GM18517 (cell line): ENCODE measurements at regions not wholly inside any gene's neighbourhood (a gene's known extent, or its start where the extent isn't known, plus 50 kb on each side); places are given as distances from the start of the nearest gene placed in this dataset.

Source experiments
- ATAC-seq: cut with Tn5 transposase; IDR thresholded peaks from one replicate; pipeline ENCODE4 v1.9.1; 2021; ENCODE audit warnings: mild to moderate bottlenecking, moderate library complexity; ENCODE audit not compliant: unreplicated experiment

DNA sequence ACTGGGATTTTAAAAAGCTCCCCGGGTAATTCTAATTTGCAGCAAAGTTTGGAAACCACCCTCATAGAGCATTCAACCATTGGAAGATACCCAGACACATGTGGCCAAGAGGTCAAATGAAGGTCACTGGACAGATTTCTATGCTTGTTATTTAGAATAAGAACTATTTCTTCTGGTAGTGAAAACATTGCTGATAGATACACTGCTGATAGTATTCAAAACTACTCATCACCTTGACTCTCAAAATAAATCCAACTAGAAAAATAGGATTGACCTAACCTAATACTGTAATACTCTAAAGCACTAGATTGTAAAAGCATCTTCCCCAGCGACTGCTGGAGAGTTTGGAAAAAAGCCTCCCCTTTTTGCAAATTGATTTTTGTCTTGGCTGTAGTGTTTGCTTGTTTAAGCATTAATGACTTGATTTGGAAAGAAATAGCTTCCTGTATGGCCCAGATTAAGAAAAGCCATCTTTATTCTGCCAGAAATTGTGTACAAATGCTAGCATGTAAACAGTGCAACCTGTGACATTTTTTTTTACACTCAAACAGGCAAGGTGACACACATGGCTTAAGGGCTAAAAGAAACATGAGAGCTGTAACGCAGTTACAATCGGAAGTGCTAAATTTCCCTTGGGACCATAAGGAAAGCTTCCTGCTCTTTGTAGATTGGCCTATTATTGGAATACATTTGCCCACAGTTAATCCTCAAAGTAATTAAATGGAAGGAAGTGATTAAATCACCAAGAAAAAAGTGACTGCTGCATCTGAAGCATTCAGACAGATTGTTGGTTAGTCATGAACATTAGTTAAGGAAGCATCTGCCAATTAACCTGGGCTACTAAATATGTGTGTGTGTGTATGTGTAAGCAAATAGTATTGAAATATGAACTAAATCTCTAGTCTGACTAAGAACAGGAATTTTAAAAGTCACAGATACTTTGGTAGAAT, 356.5 kb upstream of the ATP2B1 start:
- no peak for ATAC-seq

DNA sequence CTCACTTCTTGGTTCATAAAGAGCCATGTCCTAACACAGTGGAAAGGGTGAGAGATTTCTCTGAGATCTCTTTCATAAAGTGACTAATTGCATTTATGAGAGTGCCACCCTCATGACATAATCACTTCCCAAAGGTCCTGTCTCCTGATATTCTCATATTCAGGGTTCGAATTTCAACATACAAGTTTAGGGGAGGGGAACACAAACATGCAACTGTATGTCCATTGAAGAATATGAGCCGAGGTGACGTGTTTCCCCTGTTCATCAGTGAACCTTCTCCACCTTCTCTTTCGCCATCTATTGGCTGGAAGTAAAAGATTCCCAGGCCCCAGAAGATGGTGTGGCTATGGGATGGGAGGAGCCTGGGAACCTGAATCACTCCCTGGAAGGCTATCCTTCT, 354.2 kb upstream of the ATP2B1 start:
- ATAC-seq = no peak

DNA sequence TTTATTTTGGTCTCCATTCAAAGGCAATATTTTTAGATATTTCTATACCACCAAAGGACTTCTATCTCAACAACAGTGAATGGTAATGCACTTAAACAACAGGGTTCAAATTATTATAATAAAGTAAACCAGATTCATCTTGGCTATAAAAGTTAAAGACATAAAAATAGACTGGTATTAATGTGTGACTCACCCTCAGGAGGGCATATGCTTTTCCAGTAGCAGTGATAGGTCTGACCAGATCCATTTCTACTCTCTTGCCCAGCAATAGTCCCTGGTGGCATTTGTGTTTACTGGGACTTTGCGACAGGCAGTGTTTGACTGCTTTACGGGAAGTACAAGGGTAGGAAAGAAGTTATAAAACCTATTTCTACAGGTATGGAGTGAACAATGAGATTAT, 353.2 kb upstream of the ATP2B1 start:
- ATAC-seq = no peak

DNA sequence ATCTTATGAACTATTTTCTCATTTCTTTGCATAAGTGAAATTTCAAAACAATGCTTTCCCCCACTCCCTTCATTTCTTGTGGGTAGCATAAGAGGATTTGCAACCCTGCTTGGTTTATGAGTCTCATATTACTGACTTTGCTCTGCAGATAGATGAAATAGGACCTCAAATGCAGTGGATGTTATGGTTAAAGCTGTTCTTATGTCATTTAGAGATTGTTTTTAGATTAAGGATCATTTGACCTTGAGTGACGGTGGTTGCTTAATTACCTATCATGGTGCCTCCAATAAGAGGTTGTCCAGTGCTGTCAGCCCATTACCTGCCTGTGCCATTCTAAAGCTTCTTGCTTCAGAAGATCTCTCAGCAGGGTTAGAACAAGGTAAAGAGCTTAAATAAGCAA, 351.4 kb upstream of the ATP2B1 start:
- ATAC-seq = no peak

DNA sequence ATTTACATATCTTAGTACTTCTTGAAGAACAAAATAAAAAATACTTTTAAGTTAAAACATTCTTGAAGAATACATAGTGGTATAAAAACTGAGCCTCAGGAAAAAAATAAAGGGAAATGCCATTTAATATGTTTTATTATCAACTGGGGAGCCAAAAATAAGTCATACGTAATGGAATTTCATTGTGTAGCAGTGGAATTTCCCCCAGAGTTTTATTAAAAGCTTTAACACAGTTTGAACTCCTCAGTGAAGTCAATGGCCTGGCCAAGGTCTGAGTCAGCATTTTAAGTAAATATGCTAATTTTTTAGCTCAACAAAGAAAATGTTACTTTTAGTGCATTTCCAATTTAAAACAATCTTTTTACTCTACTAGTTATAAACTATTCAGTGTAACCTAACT, 350.1 kb upstream of the ATP2B1 start:
- no peak for ATAC-seq

DNA sequence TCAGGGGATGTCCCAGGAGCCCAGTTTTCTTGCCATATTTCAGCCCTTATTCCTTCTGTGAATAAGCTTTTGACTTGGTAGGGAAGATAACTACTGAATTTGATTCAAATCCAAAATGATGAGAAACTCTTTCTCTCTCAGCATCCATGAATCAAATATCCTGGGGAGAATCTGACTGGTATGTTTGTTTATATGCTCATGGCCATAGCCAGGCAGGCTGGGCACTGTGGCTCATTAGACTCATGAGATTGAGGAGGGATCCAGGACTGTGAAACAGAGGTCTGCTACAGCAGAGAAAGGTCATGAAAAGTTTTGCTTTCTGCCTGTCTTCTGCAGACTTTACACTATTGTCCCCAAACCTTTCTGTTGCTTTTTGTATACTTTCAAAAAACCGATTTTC, 346.4 kb upstream of the ATP2B1 start:
- no peak for ATAC-seq

DNA sequence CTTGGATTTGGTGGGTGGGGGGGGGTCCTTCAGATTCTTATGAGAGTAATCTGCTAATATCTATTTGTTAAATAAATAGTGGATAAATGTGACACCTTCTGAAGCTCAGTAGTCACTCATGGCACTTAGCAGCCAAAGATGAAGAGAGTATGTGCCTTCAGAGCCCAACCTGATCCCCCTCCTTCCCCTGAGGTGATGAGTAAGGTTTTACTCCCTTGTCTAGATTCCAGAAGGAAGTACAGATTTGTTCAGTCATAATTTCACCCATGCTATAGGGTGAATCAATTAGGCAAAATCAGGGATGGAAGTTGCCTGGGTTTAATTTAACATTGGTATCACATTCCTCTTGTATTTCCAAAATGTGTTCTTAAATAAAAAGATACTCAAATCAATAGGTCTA, 340.3 kb upstream of the ATP2B1 start:
- ATAC-seq = no peak

DNA sequence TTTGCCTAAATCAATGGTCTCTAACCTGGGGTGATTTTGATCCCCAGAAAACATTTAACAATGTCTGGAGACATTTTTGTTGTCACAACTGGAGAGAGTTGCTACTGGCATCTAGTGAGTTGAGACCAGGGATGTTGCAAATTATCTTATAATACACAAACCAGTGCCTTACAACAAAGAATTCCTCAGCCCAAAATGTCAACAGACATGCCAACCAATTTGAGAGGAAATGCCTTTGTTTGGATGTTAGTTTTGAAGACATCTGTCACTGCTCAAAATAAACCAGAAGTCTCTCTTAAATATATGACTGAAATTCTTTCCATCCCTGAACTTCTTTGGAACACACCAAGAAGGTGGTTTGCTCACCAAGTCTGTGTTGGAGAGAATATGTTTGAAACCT, 336.9 kb upstream of the ATP2B1 start:
- ATAC-seq = no peak

DNA sequence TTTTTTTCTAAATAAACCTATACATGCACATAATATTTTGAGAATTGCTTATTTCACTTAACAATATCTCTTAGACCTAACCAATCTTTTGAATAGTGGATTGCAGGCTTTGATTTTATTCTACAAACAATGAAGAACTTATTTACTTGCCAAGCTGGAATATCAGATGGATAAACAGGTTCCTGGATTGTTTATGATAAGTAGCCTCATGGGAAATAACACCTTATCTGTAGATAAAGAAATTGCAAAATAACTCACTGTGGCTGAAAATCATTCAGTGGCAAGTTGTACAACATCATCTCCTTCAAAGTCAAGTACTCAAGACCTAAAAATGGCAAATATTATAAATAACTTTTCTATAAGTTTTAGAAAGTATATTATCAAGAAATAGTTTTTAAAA, 335.4 kb upstream of the ATP2B1 start:
- ATAC-seq = no peak

DNA sequence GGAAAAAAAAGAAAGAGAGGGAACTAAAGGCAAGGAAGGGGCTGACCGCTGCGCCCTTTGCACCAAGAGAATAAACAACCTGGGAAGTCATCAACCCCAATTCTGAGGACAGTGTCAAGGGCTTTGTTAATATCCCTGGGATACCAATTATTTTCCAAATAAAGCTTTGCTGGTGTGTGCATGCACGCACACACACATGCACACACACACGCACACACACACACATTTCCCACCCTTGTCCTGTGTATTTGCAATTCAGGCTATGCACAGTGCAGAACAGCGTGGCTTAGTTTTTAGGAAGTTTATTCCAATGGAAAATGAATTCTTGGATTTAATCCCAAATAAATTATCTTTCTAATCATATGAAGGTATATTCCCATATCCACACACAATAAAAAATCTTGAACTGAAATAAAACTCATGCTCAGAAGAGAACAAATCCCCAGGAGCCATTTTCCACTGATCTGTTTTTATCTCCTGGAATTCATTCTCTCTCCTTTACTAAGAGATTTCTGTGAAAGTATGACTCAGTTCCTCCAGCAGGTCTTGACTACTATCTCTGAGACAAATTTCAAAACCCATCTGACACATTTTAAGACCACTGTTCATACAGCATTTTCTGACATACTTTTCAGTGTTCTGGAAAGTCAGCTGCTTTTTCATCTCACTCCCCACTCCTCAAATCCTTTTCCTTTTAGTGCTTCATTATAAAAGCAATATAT, 334.4 kb upstream of the ATP2B1 start:
- ATAC-seq = no peak

DNA sequence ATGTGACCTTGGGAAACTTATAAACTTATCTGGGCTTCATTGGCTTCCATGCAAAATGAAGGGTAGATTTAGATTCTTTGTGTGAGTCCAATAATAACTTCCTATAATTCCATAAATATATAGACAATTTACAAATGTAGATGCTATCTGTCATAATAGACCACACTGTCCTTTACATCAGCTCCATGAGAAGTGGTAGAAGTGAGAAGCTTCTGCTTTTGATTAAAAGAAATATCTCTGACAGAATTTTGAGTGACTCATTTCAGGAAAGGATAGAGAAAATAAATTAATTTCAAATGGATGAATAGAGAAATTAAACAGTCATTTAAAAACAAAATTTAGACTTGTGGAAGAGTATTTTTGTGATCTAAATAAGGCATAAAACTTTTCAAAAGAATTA, 329.7 kb upstream of the ATP2B1 start:
- ATAC-seq = no peak

DNA sequence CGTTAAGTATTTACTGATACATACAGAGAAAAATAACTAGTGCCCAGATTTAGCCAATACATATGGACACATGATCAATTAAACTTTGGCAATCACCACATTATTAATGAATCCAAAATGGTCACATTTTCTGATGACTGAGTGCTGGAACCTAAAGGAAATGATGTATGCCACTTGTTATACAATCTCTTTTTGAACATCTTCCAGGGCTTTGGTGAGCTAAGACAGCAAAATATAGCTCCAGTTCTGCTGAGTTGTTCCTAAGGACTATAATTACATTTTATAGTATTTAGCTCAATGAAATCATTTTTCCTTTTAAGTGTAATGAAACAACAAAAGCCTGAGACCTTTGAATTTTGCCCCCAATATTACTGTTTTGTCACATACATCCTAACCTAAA, 329.1 kb upstream of the ATP2B1 start:
- ATAC-seq = no peak

DNA sequence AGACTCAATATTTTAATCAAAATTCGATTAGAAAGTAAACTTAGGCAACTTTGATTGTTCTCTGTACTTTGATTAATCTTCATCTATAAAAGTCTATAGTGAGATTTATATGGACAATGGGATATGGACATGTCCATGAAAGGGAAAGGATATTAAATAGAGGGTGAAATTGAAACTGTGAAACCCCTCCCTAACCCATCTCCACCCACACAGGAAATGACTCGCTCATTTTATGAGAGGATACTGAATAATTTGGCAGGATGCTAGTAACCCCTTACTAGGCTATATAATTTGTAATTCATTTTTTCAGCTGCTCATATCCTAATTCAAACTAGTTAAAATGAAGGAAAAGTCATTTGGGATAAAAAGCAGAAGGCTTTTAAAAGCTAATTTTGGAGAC, 328.0 kb upstream of the ATP2B1 start:
- no peak for ATAC-seq

DNA sequence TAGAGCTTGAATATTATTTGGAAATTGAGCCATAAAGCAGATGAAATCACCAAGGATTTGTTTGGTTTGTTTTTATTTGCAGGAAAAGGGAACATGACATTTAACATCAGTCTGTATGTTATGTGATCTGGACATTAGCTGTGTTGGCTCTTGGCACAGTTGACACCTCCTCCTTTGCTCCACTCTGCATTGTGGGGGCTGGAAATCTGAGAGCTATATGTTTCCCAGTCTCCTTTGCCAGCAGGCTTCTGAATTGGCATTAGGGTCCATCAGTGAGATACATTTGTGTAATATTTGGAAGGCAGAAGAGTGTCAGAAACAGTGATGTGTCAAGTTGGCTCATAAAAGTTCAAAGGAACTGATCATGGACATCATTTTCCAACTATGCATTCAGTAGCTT, 322.1 kb upstream of the ATP2B1 start:
- ATAC-seq = no peak

DNA sequence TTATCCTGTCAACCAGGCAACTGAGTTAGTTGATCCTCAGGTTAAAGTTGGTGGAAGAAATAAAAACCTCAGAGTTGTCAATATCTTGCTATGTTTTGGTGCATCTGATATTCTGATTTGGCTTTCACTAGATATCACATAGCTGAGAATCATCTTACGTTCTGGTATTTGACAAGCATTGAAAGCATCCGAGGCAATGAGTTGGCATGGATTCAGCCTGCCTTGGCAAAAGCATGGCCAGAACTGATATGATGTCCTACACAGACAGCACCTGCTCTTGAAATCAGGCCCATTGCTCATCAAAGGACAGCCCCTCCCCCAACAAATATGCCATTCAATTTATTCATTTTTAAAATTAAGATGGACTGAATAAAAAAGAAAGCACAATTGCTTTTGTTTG, 320.7 kb upstream of the ATP2B1 start:
- no peak for ATAC-seq

DNA sequence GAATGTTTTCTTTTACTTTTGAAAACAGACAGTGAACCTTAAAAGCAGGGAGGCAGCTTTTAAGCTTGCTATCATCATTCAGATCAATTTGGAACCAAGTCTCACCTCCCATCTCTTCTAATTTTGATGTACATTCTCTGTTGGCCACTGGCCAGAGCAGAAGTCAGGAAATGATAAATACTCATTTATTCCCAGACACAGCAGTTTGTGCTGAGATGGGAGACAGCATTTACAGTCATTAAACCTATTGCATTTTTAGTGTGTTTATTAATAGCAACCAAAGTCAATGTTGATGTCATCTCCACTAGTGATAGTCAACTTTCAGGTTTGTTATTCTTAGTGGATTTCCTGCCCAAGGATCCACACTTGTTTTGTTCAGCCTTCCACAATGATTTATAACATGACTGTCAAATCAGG, 320.0 kb upstream of the ATP2B1 start:
- ATAC-seq = no peak

DNA sequence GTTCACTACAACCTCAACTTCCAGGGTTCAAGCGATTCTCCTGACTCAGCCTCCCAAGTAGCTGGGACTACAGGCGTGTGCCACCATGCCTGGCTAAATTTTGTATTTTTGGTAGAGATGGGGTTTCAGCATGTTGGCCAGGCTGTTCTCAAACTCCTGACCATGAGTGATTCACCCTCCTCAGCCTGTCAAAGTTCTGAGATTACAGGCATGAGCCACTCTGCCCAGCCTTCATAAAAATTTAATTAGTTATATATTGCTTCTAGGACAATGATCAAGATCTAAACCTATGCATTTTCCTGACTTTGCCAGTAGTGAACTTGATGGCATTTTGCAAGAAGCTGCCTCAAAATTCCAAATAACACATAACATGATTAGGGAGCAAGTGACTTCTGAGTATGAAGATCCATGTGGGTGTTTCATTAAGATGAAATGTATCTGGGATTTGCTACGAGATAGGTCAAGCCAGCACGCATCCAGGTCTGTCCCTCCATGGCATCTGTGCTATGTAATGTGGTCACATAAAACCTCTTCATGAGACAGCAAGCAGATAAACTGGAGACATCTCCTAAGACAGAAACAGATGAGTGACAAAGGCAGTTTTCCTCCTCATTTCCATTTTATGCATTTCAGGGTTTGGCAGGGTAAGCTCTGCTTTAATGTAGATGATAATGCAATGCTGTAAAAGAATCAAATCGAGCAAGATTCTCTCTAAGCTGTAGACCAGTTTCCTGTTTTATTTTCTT, 319.4 kb upstream of the ATP2B1 start:
- ATAC-seq = no peak

DNA sequence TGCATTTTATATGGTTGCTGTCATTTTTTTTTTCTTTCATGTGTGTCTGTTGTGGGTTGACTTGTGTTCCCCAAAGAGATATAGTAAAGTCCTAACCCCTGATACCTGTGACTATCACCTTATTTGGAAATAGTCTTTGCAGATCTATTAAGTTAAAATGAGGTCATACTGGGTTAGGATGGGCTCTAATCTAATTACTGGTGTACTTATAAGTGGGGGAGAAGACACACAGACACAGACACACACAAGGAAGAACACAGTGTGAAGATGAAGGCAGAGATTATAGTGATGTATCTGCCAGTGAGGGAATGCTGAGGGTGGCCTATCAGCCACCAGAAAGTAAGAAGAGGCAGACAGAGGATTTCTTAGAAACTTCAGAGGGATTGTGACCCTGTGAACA, 318.4 kb upstream of the ATP2B1 start:
- ATAC-seq = no peak

DNA sequence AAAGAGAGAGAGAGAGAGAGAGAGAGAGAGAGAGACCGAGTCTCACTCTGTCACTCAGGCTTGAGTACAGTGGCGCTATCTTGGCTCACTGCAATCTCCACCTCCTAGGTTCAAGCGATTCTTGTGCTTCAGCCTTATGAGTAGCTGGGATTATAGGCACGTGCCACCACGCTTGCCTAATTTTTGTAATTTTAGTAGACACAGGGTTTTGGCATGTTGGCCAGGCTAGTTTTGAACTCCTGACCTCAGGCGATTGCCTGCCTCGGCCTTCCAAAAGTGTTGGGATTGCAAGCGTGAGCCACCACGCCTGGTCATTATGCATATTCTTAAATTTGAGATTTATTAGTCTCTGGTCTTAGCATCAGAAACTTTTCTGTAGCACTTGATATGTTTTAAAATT, 317.9 kb upstream of the ATP2B1 start:
- no peak for ATAC-seq

DNA sequence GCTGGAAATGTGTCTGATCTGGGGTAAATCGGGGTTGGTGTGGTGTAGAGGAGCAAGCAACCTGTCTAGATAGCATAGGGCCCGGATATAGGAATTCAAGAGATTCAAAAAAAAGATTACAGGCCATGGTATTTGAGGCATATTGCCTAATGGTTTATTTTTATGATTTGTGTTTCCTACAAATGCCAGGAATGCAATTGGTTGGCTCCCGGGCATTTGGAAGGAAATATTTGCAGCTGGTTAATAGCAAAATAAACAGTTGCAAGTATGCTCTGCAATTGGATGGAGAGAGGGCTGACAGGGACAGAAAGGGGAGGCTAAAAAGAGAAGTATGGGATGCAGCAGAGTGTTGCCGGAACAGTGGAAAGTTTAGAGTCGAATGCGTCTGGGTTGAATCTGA, 315.6 kb upstream of the ATP2B1 start:
- no peak for ATAC-seq

DNA sequence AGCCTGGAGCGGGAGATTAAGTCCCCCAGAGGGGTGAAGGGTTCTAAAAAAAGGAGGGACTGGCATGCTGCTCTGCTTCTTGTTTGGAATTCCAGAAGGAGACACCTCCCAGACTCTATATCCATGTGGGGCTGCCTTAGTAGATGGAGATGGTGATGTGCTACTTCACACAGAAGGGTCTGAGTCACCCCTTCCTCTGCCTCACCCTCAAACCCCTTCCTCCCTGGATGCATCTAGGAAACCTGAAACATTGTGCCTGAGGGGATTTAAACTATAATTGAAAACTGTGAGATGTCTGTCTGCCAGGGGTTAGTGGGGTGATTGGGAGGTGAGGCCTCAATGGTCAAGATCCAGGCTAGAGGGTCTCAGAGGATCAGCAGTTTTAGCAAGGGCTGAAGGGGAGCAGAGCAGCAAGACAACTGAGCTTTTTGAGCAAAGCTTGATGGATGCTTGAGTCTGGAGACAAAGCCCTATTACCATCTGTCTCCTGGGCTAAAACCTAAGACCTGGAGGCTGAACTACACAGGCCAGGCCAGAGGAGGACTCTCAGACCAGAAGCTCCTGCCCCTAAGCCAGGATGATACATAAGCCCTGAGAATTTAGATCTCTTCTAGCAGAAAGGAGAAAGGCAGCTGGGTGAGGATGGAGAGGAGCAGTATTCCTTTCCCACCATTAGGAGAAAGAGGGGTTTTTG, 314.7 kb upstream of the ATP2B1 start:
- no peak for ATAC-seq
